Testis (tissue), 2 donors: ENCODE measurements at regions not wholly inside any gene's neighbourhood (a gene's known extent, or its start where the extent isn't known, plus 50 kb on each side); places are given as distances from the start of the nearest gene placed in this dataset.

Source experiments
- DNase-seq: peaks from one replicate; pipeline ENCODE4 v3.0.0-alpha.2; 2019
- H3K27ac ChIP-seq, 2 donors: fragments of 200-600 bp; sonication (generic); one replicate each; pipeline ENCODE4 v1.5.1; 2019
- H3K27me3 ChIP-seq: fragments of 200-600 bp; sonication (generic); one replicate; pipeline ENCODE4 v1.5.1; 2019
- H3K36me3 ChIP-seq: fragments of 200-600 bp; sonication (generic); one replicate; pipeline ENCODE4 v1.5.1; 2017; ENCODE audit warnings: low read depth; ENCODE audit errors: missing control alignments
- H3K4me1 ChIP-seq: fragments of 200-600 bp; sonication (generic); one replicate; pipeline ENCODE4 v1.5.1; 2019
- H3K4me3 ChIP-seq, 2 donors: fragments of 200-600 bp; sonication (generic); one replicate each; pipeline ENCODE4 v1.5.1; 2017 to 2019
- H3K9me3 ChIP-seq: fragments of 200-600 bp; sonication (generic); one replicate; pipeline ENCODE4 v1.5.1; 2017
- CTCF ChIP-seq, 3 experiments: fragments of 450-650 bp in 2 of 3; fragments of 200-600 bp in 1 of 3; sonication (generic) in 1 of 3; IDR thresholded peaks; one replicate each; pipeline ENCODE4 v1.5.1; 2016 to 2019; ENCODE audit warnings: antibody characterized with exemption in 3 of 3, mild to moderate bottlenecking in 2 of 3, moderate library complexity in 1 of 3
- POLR2A ChIP-seq: fragments of 450-650 bp; IDR thresholded peaks from one replicate; pipeline ENCODE4 v1.6.1; 2017; ENCODE audit warnings: antibody characterized with exemption, mild to moderate bottlenecking, moderate library complexity
- WGBS, 2 donors: methylation state at CpG; one replicate each; pipeline ENCODE4 v1.1.5; 2018; 5-methylcytosine and 5-hydroxymethylcytosine counted together
- intact Hi-C: fragments of 100-400 bp; cut with DNase I; formaldehyde crosslinking; loops from one replicate; pipeline ENCODE4 v1.15.1; 2023; ENCODE audit warnings: low total_unique reads

DNA sequence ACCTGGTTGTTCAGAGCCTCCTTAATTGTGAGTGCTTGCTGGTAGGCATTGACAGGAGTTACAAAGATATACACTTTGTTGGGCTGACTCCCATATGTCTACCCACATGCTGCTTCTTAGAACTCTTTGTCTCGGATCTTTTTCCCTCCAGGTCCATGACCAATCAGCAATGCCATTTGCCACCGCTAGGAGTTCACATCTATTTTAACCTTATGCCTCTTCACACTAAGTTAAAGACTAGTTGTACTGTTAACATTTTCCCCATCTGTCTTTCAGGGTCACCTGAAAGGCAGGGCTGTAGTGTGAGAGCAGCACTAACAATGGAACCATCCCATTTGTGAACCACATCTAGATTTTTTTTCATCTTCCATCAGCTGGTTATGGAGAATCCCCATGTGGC lies 226.7 kb upstream of the NPY start:
- no peaks in the 10 kb centered on the region for H3K4me1 ChIP-seq
- H3K4me3 ChIP-seq, result no peak overlapping the region
- intact Hi-C loops, result no loop called here
- WGBS, 2 donors, result 86 to 89% methylated on average over 2 of the region's 2 CpGs
- no peak overlapping the region for H3K27ac ChIP-seq
- TF ChIP-seq CTCF (IDR thresholded peaks at IDR 0.05) (no peak), POLR2A (no peak)
- H3K9me3 ChIP-seq, result no peaks in the 10 kb centered on the region
- no peaks in the 10 kb centered on the region for H3K36me3 ChIP-seq
- no peaks in the 10 kb centered on the region for H3K27me3 ChIP-seq
- DNase-seq, result no peak

DNA sequence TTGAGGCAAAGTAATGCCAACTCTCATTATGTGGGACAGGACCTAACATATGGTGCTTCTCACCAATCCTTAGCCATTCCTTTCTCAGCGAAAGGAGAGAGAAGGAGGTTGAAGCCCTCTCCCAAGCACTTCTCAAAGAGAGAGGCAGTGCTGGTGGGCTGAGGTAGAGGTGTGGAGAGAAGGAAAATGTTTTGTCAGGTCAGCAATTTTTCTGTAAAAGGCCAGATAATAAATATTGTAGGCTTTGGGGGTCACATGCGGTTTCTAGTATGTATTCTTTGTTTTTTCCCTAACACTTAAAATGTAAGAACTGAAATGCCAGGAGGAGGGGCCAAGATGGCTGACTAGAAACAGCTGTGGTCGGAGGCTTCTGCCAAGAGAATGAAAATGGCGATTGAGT lies 225.0 kb upstream of the NPY start:
- H3K27ac ChIP-seq, result no peak overlapping the region
- no peaks in the 10 kb centered on the region for H3K9me3 ChIP-seq
- DNase-seq, result no peak
- WGBS, 2 donors, result 56 to 69% methylated on average over 4 of the region's 4 CpGs
- intact Hi-C loops, result no loop called here
- no peak for TF ChIP-seq POLR2A
- H3K4me1 ChIP-seq, result no peaks in the 10 kb centered on the region
- no peak overlapping the region for H3K4me3 ChIP-seq
- H3K36me3 ChIP-seq, result no peaks in the 10 kb centered on the region
- H3K27me3 ChIP-seq, result no peaks in the 10 kb centered on the region

DNA sequence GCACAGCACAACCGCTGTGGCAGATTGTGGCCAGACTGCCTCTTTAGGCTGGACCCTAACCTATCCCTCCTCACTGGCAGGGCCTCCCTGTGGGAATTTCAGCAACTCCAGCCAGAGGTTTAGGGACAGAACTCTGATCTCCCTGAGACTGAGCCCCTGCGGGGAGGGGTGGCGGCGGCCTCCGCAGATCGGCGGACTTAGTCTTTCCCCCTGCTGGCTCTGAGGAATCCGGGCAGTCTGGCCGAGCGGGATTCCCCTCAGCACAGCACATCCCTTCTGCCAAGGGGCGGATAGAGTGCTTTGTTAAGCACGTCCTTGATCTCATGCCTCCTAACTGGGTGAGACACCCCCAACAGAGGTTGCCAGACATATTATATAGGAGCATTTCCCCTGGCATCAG lies 224.2 kb upstream of the NPY start:
- H3K36me3 ChIP-seq, result no peaks in the 10 kb centered on the region
- H3K27me3 ChIP-seq, result no peaks in the 10 kb centered on the region
- WGBS, 2 donors, result 40 to 56% methylated on average over 1 to 12 of the region's 12 CpGs
- peak; percentile 17 for DNase-seq
- H3K9me3 ChIP-seq, result no peaks in the 10 kb centered on the region
- no peak for TF ChIP-seq POLR2A
- no peak for TF ChIP-seq CTCF (IDR thresholded peaks at IDR 0.05)
- intact Hi-C loops, result no loop called here
- H3K27ac ChIP-seq, result no peak overlapping the region
- no peak overlapping the region for H3K4me3 ChIP-seq
- no peaks in the 10 kb centered on the region for H3K4me1 ChIP-seq

GRCh38 chr7:24063721-24064120 lies 220.3 kb upstream of the NPY start:
- WGBS, 2 donors, result 86 to 88% methylated on average over 6 of the region's 6 CpGs
- no peaks in the 10 kb centered on the region for H3K36me3 ChIP-seq
- no peak overlapping the region for H3K4me3 ChIP-seq
- no peak for DNase-seq
- intact Hi-C loops, result no loop called here
- H3K4me1 ChIP-seq, result no peaks in the 10 kb centered on the region
- no peaks in the 10 kb centered on the region for H3K9me3 ChIP-seq
- H3K27ac ChIP-seq, result no peak overlapping the region
- no peak for TF ChIP-seq POLR2A
- no peak for TF ChIP-seq CTCF (IDR thresholded peaks at IDR 0.05)
- no peaks in the 10 kb centered on the region for H3K27me3 ChIP-seq

DNA sequence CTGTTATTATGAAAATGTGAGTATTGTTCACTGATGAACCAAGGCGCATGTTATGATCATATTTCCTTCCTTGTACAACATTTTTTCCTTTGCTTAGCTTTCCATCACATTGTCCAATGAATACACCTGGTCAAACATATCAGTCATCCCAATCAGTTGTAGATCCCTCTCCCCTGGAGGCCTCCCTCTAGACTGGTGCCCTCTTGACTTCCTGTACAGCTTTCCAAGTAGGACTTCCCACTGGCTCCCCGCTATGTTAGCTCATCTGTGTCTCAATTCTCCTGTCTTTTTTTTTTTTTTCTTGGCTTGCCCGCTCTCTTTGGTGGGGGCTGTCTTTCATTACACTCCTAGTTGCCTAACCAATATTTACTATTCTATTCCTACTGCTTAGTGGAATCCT lies 214.2 kb upstream of the NPY start:
- DNase-seq, result no peak
- Histone ChIP-seq H3K27ac (no peak overlapping the region), H3K36me3 (no peaks in the 10 kb centered on the region), H3K4me3 (no peak overlapping the region), H3K9me3 (no peaks in the 10 kb centered on the region), H3K4me1 (no peaks in the 10 kb centered on the region), H3K27me3 (no peaks in the 10 kb centered on the region)
- 87 to 94% methylated on average over 3 of the region's 3 CpGs for WGBS, 2 donors
- intact Hi-C loops, result no loop called here
- TF ChIP-seq POLR2A (no peak), CTCF (IDR thresholded peaks at IDR 0.05) (no peak)
